A549 (cell line): ENCODE measurements at regions not wholly inside any gene's neighbourhood (a gene's known extent, or its start where the extent isn't known, plus 50 kb on each side); places are given as distances from the start of the nearest gene placed in this dataset.

Experiments used
- BHLHE40 ChIP-seq: IDR thresholded peaks from 2 replicates; pipeline ENCODE4 v1.6.1; 2012; ENCODE audit warnings: low read depth, low read length, inconsistent platforms
- CTCF ChIP-seq: fragments of >200 bp; sonication (Bioruptor Twin); formaldehyde crosslinking; IDR thresholded peaks from 3 replicates; pipeline ENCODE4 v1.5.1; 2016
- E2F6 ChIP-seq: IDR thresholded peaks from 2 replicates; pipeline ENCODE4 v1.6.1; 2012; ENCODE audit warnings: low read depth, borderline replicate concordance
- EHMT2 ChIP-seq: fragments of 200-600 bp; sonication (generic); IDR thresholded peaks from 2 replicates; pipeline ENCODE4 v1.6.1; 2016; ENCODE audit warnings: antibody characterized with exemption, low read depth, mild to moderate bottlenecking, moderate library complexity
- EP300 ChIP-seq, 2 experiments: fragments of >200 bp; sonication (Bioruptor Twin); formaldehyde crosslinking; IDR thresholded peaks; 2 replicates in 1 of 2; 3 replicates in 1 of 2; pipeline ENCODE4 v1.6.1; 2016 to 2017
- HOXA7 ChIP-seq: fragments of 250-450 bp; sonication (Bioruptor Pico); IDR thresholded peaks from 2 replicates; pipeline ENCODE4 v1.5.0; 2020; ENCODE audit warnings: mild to moderate bottlenecking, moderate library complexity
- KDM5A ChIP-seq: fragments of 200-600 bp; sonication (generic); IDR thresholded peaks from 2 replicates; pipeline ENCODE4 v1.6.1; 2016; ENCODE audit warnings: antibody characterized with exemption, mild to moderate bottlenecking
- MYC ChIP-seq: IDR thresholded peaks from 2 replicates; pipeline ENCODE4 v1.6.1; 2012; ENCODE audit warnings: mild to moderate bottlenecking, inconsistent platforms, low read length, improper control_type of control experiment, borderline replicate concordance
- POLR2A ChIP-seq: IDR thresholded peaks from 2 replicates; pipeline ENCODE4 v1.6.1; 2012; ENCODE audit warnings: mild to moderate bottlenecking, low read length
- REST ChIP-seq: fragments of 200-600 bp; sonication (generic); IDR thresholded peaks from 2 replicates; pipeline ENCODE4 v1.6.1; 2016; ENCODE audit warnings: antibody characterized with exemption, mild to moderate bottlenecking, moderate library complexity
- SMC3 ChIP-seq: fragments of >200 bp; sonication (Bioruptor Twin); formaldehyde crosslinking; IDR thresholded peaks from 3 replicates; pipeline ENCODE4 v1.6.1; 2018; ENCODE audit warnings: inconsistent platforms
- USF2 ChIP-seq: fragments of 450-650 bp; IDR thresholded peaks from 2 replicates; pipeline ENCODE4 v1.6.1; 2014; ENCODE audit warnings: antibody characterized with exemption
- TF ChIP-seq, protein P1 (sequence below): fragments of 150-350 bp; IDR thresholded peaks from 2 replicates; pipeline ENCODE4 v1.6.1; 2014; ENCODE audit warnings: low read depth, mild to moderate bottlenecking, low read length

DNA sequence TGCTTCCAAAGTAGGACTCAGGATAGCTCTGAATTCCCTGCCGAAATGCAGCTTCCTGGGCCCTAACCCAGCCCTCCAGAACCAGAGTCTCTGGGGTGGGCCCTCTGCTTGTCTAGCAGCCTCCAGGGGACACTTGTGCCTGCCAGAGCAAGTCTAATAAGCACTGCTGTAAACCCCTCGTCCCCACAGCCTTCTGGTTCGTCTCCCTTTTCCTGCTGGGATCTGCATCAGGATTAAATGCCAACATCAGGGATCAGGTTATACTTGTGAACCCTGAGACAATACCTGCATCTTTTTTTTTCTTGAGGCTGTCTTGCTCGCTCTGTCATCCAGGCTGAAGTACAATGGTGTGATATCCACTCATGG, 282.0 kb downstream of the SEC14L1 start:
- TF ChIP-seq CTCF (no peak), KDM5A (no peak), SMC3 (no peak), POLR2A (no peak), USF2 (no peak), EP300 (IDR thresholded peaks at IDR 0.05) (no peak), EHMT2 (no peak), BHLHE40 (no peak), HOXA7 (no peak), E2F6 (no peak), REST (no peak), MYC (no peak)
- TF ChIP-seq, protein P1, sequence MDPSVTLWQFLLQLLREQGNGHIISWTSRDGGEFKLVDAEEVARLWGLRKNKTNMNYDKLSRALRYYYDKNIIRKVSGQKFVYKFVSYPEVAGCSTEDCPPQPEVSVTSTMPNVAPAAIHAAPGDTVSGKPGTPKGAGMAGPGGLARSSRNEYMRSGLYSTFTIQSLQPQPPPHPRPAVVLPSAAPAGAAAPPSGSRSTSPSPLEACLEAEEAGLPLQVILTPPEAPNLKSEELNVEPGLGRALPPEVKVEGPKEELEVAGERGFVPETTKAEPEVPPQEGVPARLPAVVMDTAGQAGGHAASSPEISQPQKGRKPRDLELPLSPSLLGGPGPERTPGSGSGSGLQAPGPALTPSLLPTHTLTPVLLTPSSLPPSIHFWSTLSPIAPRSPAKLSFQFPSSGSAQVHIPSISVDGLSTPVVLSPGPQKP, result no peak
